ENCODE measurements at regions not wholly inside any gene's neighbourhood (a gene's known extent, or its start where the extent isn't known, plus 50 kb on each side); places are given as distances from the start of the nearest gene placed in this dataset.

DNA sequence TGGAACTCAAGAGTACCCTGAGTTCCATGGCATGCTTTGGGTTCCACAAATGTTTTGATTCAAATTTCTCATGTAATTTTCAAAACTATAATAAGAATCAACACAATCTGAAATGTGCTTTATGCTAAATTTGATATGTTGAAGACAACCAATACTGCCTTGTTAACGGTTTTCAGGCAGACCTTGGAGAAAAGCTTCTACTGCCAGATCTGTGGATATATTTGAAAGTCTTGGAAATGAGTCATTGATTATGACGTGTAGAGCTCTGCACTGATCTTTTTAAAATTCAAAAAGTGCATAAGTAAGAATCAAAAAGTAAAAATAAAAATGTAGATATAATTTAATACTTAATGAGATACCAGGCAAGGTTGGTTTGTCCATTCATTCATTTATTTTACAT, 74.0 kb upstream of the TNR start:
- TF ChIP-seq, protein P1, sequence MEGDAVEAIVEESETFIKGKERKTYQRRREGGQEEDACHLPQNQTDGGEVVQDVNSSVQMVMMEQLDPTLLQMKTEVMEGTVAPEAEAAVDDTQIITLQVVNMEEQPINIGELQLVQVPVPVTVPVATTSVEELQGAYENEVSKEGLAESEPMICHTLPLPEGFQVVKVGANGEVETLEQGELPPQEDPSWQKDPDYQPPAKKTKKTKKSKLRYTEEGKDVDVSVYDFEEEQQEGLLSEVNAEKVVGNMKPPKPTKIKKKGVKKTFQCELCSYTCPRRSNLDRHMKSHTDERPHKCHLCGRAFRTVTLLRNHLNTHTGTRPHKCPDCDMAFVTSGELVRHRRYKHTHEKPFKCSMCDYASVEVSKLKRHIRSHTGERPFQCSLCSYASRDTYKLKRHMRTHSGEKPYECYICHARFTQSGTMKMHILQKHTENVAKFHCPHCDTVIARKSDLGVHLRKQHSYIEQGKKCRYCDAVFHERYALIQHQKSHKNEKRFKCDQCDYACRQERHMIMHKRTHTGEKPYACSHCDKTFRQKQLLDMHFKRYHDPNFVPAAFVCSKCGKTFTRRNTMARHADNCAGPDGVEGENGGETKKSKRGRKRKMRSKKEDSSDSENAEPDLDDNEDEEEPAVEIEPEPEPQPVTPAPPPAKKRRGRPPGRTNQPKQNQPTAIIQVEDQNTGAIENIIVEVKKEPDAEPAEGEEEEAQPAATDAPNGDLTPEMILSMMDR (IDR thresholded peaks at IDR 0.05; ENCODE audit: insufficient read depth, low read length, severe bottlenecking): no peak
- Histone ChIP-seq H3K27me3 (ENCODE audit: control insufficient read depth, insufficient read depth, low read length) (no peaks in the 10 kb centered on the region), H3K4me3 (ENCODE audit: low read depth, low read length) (no peak overlapping the region), H3K36me3 (ENCODE audit: control insufficient read depth, insufficient read depth, low read length) (no peaks in the 10 kb centered on the region)
- DNase-seq (ENCODE audit: low read depth) (no peak), FAIRE-seq (no peak)

DNA sequence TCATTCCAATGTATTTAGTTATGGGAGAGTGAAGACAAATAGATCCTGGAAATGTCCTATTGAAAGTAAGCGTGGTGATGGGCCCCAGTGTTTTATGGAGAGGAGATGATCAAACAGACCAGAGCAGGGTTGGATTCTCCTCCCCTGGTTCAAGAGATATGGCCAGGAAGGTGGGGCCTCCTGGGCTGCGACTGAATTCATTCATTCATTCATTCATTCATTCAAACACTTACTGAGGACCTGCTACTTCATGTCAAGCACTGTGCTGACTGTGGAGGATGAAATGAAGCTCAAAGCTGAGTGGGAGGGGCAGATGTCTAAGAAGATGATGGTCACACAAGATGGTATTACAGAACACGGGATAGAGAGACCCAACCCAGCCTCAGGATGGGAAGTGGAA, 71.5 kb upstream of the TNR start:
- no peaks in the 10 kb centered on the region for H3K27me3 ChIP-seq (ENCODE audit: control insufficient read depth, insufficient read depth, low read length)
- TF ChIP-seq, protein P1 (IDR thresholded peaks at IDR 0.05; ENCODE audit: insufficient read depth, low read length, severe bottlenecking): no peak
- H3K36me3 ChIP-seq (ENCODE audit: control insufficient read depth, insufficient read depth, low read length): no peaks in the 10 kb centered on the region
- FAIRE-seq (no peak), DNase-seq (ENCODE audit: low read depth) (no peak)
- H3K4me3 ChIP-seq (ENCODE audit: low read depth, low read length): no peak overlapping the region

DNA sequence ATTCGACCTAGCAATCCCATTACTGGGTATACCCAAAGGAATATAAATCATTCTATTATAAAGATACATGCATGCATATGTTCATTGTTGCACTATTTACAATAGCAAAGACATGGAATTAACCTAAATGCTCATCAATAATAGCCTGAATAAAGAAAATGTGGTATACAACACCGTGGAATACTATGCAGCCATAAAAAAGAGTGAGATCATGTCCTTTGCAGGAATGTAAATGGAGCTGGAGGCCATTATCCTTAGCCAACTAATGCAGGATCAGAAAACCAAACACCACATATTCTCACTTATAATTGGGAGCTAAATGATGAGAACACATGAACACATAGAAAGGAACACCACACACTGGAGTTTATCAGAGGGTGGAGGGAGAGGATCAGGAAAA, 69.5 kb upstream of the TNR start:
- Histone ChIP-seq H3K36me3 (ENCODE audit: control insufficient read depth, insufficient read depth, low read length) (no peaks in the 10 kb centered on the region), H3K27me3 (ENCODE audit: control insufficient read depth, insufficient read depth, low read length) (no peaks in the 10 kb centered on the region), H3K4me3 (ENCODE audit: low read depth, low read length) (no peak overlapping the region)
- TF ChIP-seq, protein P1 (IDR thresholded peaks at IDR 0.05; ENCODE audit: insufficient read depth, low read length, severe bottlenecking): no peak
- DNase-seq (ENCODE audit: low read depth): no peak
- FAIRE-seq: no peak

DNA sequence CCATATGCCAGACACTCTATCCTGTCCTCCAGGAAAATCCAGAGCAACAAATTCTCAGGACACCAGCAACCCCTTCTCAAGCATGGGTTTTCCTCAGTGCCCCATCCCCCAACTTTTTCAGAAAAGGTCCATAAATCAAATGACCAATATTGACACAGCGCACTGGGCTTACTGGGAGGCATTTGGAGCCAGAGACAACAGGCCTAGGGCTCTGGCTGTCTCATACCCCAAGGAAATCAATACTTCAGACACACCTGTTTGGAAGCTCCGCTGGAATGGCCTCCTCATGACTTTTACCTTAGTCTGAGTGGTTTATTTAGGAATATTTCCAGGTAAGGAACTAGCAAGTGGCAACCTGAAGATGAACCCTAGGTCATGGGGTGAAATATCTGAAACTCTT, 66.9 kb upstream of the TNR start:
- no peaks in the 10 kb centered on the region for H3K27me3 ChIP-seq (ENCODE audit: control insufficient read depth, insufficient read depth, low read length)
- no peak overlapping the region for H3K4me3 ChIP-seq (ENCODE audit: low read depth, low read length)
- no peak for DNase-seq (ENCODE audit: low read depth)
- TF ChIP-seq, protein P1 (IDR thresholded peaks at IDR 0.05; ENCODE audit: insufficient read depth, low read length, severe bottlenecking): no peak
- FAIRE-seq: no peak
- H3K36me3 ChIP-seq (ENCODE audit: control insufficient read depth, insufficient read depth, low read length): no peaks in the 10 kb centered on the region

- TF ChIP-seq, protein P1 (IDR thresholded peaks at IDR 0.05; ENCODE audit: insufficient read depth, low read length, severe bottlenecking): no peak
- DNase-seq (ENCODE audit: low read depth) (no peak), FAIRE-seq (no peak)
- H3K27me3 ChIP-seq (ENCODE audit: control insufficient read depth, insufficient read depth, low read length): no peaks in the 10 kb centered on the region
- H3K36me3 ChIP-seq (ENCODE audit: control insufficient read depth, insufficient read depth, low read length): no peaks in the 10 kb centered on the region
- H3K4me3 ChIP-seq (ENCODE audit: low read depth, low read length): no peak overlapping the region
Observed at GRCh38 chr1:175808999-175809398, 65.6 kb upstream of the TNR start.

DNA sequence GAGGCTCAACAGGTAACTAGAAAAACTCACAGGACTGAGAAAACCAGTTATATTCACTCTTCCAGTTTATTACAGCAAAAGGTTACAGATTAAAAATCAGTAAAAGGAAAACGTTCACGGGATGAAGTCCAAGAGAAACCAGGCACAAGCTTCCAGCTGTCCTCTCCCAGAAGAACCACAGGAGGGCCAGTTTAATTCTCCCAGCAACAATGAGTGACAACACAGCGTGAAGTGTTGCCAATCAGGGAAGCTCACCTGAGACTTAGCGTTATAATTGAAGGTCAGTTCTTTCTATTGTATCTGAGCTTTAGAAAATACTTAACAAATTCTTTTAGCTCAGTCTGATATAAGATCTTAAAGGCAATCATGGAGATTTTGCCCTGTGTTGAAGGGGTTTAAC, 65.2 kb upstream of the TNR start:
- TF ChIP-seq, protein P1 (IDR thresholded peaks at IDR 0.05; ENCODE audit: insufficient read depth, low read length, severe bottlenecking): no peak
- no peaks in the 10 kb centered on the region for H3K27me3 ChIP-seq (ENCODE audit: control insufficient read depth, insufficient read depth, low read length)
- FAIRE-seq: no peak
- no peaks in the 10 kb centered on the region for H3K36me3 ChIP-seq (ENCODE audit: control insufficient read depth, insufficient read depth, low read length)
- H3K4me3 ChIP-seq (ENCODE audit: low read depth, low read length): no peak overlapping the region
- DNase-seq (ENCODE audit: low read depth): no peak
